ENCODE measurements at regions not wholly inside any gene's neighbourhood (a gene's known extent, or its start where the extent isn't known, plus 50 kb on each side); places are given as distances from the start of the nearest gene placed in this dataset.

GRCh38 chr9:1202512-1203280 lies 152.5 kb downstream of the DMRT2 start:
- no peak for DNase-seq

- DNase-seq: no peak
Measured at GRCh38 chr9:1207686-1208085, 157.5 kb downstream of the DMRT2 start.

GRCh38 chr9:1208157-1208556 lies 158.0 kb downstream of the DMRT2 start:
- no peak for DNase-seq

- DNase-seq: no peak
Measured at GRCh38 chr9:1210954-1211353, 160.8 kb downstream of the DMRT2 start.

- no peak for DNase-seq
Measured at GRCh38 chr9:1216532-1216931, 166.4 kb downstream of the DMRT2 start.

- DNase-seq: no peak
Measured at GRCh38 chr9:1217076-1217475, 166.9 kb downstream of the DMRT2 start.

GRCh38 chr9:1219284-1219683 lies 169.1 kb downstream of the DMRT2 start:
- DNase-seq: no peak

GRCh38 chr9:1221298-1221697 lies 171.1 kb downstream of the DMRT2 start:
- DNase-seq: no peak

GRCh38 chr9:1222511-1222910 lies 172.4 kb downstream of the DMRT2 start:
- DNase-seq: no peak

GRCh38 chr9:1231998-1232919 lies 182.1 kb downstream of the DMRT2 start:
- no peak for DNase-seq

GRCh38 chr9:1233568-1233967 lies 183.4 kb downstream of the DMRT2 start:
- no peak for DNase-seq

GRCh38 chr9:1235650-1236049 lies 185.5 kb downstream of the DMRT2 start:
- DNase-seq: no peak

GRCh38 chr9:1236061-1236460 lies 185.9 kb downstream of the DMRT2 start:
- no peak for DNase-seq

- DNase-seq: no peak
Measured at GRCh38 chr9:1238407-1238806, 188.2 kb downstream of the DMRT2 start.

- DNase-seq: no peak
Measured at GRCh38 chr9:1248743-1249142, 198.6 kb downstream of the DMRT2 start.

GRCh38 chr9:1253064-1253979 lies 203.2 kb downstream of the DMRT2 start:
- DNase-seq: no peak

GRCh38 chr9:1254071-1254470 lies 203.9 kb downstream of the DMRT2 start:
- DNase-seq: no peak

- no peak for DNase-seq
Measured at GRCh38 chr9:1256178-1256577, 206.0 kb downstream of the DMRT2 start.

GRCh38 chr9:1261266-1261665 lies 211.1 kb downstream of the DMRT2 start:
- DNase-seq: no peak

GRCh38 chr9:1261879-1262766 lies 212.0 kb downstream of the DMRT2 start:
- DNase-seq: no peak

GRCh38 chr9:1267141-1267570 lies 217.0 kb downstream of the DMRT2 start:
- no peak for DNase-seq

GRCh38 chr9:1267581-1267980 lies 217.4 kb downstream of the DMRT2 start:
- DNase-seq: no peak
